D721Med (cell line): ENCODE measurements at regions not wholly inside any gene's neighbourhood (a gene's known extent, or its start where the extent isn't known, plus 50 kb on each side); places are given as distances from the start of the nearest gene placed in this dataset.

Source experiments
- DNase-seq: peaks from one replicate; pipeline ENCODE4 v3.0.0; 2011; ENCODE audit warnings: low spot score; ENCODE audit not compliant: insufficient read length
- FAIRE-seq: peaks from 2 replicates; lab custom pipeline; 2011; peaks lifted over from hg19 to GRCh38; lab: Jason Lieb, UNC
- CTCF ChIP-seq: IDR thresholded peaks from 2 replicates; pipeline ENCODE4 v1.5.1; 2012; ENCODE audit warnings: mild to moderate bottlenecking, control low read depth; ENCODE audit not compliant: insufficient read depth; ENCODE audit errors: missing control alignments

- no peak for TF ChIP-seq CTCF
- FAIRE-seq, result no peak
- no peak for DNase-seq
Observed at GRCh38 chr6:144397141-144397540, 112.0 kb downstream of the UTRN start.

- no peak for TF ChIP-seq CTCF
- DNase-seq (no peak), FAIRE-seq (no peak)
Observed at GRCh38 chr6:144400321-144400720, 115.2 kb downstream of the UTRN start.

- TF ChIP-seq CTCF, result no peak
- FAIRE-seq (no peak), DNase-seq (no peak)
Observed at GRCh38 chr6:144401736-144402733, 116.9 kb downstream of the UTRN start.

GRCh38 chr6:144402750-144403149, 117.6 kb downstream of the UTRN start:
- no peak for TF ChIP-seq CTCF
- FAIRE-seq (no peak), DNase-seq (no peak)

- DNase-seq (no peak), FAIRE-seq (no peak)
- TF ChIP-seq CTCF, result no peak
Observed at GRCh38 chr6:144405163-144405562, 120.0 kb downstream of the UTRN start.

- no peak for TF ChIP-seq CTCF
- FAIRE-seq (no peak), DNase-seq (no peak)
Observed at GRCh38 chr6:144406796-144407195, 121.7 kb downstream of the UTRN start.

GRCh38 chr6:144408161-144408560, 123.0 kb downstream of the UTRN start:
- no peak for TF ChIP-seq CTCF
- DNase-seq (no peak), FAIRE-seq (no peak)
